NOMO-1 treated with DMSO at 0.1 percent for 48 hours (cell line): ENCODE measurements at regions not wholly inside any gene's neighbourhood (a gene's known extent, or its start where the extent isn't known, plus 50 kb on each side); places are given as distances from the start of the nearest gene placed in this dataset.
A peak's percentile ranks its signal among the peaks of the same experiment; 100 is the strongest.
"Not testable (repeated sequence)": the region's sequence is repeated elsewhere in the genome, so short reads cannot be mapped to it uniquely, and the experiment has no call there.

Experiments
- DNase-seq: peaks from one replicate; lab custom pipeline; 2025; ENCODE audit not compliant: unreplicated experiment; lab: John Stamatoyannopoulos, UW

DNA sequence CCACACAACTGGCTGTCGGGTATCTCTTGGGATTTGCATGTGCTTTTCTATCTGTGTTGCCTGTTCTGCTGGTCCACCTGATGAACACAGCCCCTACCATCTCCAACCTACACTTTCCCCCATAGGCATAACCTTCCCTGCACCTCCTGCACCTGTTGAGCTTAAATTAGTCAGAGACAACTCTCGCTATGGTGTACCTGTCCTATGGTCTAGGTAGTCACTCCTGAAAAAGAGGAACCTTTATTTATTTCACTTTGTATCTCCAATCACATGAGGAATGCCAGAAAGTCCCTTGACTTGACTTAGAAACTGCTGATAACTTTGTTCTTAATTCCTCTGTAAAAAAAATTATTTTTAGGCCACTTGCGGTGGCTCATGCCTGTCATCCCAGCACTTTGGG lies 338.1 kb downstream of the DHRSX start:
- DNase-seq: no peak

DNA sequence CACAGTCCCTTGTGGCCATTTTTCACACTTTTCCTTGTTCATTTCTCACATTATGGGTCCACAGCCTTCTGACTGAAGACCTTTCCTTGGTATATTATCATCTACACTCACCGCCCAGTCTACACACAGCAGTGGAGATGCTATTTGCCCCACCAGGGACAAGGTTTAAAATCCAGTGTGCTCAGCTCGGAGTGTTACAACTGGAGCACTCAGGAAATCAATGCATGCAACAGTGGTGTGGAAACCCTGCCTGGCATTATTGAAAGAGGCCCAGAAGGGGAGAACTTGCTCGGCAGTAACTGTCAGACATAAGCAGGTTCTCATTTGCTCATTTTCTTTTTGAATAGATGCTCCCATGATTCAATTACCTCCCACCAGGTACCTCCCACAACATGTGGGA lies 340.9 kb downstream of the DHRSX start:
- DNase-seq: peak; percentile 41

DNA sequence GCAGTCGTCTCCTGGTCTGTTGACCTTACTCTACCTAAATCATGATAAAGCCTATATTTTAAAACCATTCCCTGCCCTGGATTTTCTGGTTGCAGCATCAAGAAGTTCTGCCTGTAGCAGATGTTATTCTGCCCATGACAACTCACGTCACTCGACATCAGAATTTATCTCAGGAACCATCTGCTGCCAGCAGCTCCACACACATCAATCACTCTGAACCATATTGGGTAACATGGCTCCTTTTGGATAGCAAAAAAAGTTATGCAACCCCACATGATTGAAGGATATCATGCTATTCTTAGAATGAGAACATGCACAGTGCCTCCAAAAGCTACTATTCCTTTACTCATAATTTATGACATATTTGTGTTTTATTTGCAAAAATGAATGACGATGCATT lies 341.4 kb downstream of the DHRSX start:
- DNase-seq: peak; percentile 71

DNA sequence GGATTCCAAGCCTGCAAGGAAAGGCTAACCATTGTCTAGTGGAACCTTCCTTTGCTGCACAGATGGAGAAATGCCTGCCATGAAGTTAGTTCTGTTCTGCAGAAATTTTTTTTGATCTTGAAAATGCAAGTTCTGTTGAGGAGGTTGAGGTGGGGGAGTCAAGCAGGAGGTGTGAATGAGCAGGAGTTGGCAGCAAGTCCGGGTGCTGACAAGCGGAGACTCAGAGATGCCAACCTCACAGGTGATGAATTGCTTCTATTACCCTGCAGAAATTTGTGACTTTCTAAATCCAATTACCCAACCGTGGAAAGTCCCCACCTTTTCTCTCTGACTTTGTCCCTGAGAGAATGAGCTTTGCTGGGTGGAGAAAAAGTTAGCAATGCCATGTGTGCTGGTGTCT lies 350.1 kb downstream of the DHRSX start:
- no peak for DNase-seq

DNA sequence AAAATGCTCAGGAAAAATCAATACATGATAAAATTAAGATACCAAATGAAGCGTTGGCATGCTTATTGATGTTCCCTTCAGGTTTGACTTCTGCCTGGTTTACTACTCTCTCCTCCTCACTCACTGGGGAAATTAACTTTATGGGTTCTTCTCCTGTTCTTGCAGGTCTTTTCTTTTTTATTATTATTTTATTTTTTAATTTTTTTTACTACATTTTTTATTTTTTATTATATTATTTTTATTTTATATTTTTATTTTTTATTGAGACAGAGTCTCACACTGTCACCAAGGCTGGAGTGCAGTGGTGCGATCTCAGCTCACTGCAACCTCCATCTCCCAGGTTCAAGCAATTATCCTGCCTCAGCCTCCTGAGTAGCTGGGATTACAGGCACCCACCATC lies 350.8 kb downstream of the DHRSX start:
- not testable (repeated sequence) for DNase-seq

DNA sequence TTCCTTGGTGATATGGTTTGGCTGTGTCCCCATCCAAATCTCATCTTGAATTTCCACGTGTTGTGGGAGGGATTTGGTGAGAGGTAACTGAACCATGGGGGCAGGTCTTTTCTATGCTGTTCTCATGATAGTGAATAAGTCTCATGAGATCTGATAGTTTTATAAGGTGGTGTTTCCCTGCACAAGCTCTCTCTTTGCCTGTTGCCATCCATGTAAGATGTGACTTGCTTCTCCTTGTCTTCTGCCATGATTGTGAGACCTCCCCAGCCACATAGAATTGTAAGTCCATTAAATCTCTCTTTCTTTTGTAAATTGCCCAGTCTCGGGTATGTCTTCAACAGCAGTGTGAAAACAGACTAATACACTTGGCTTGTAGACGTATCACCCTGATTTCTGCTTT lies 351.7 kb downstream of the DHRSX start:
- not testable (repeated sequence) for DNase-seq

DNA sequence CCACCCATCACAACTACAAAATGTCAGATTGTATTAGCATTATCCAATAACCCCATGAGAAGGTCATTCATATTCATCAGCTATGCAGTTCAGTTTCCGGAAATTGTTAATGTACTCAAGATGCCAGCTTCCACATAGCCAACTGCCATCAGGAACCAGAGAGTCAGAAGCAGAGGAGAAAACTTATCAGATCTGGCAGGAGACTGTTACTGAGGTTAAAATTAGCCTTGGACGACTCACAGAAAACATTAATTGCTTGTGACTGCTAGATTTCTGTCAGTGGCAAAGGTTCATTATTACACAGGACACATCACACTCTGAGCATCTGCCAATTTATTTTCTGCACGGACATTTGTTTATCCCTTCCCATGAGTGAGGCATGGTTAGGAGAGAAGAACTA lies 352.8 kb downstream of the DHRSX start:
- no peak for DNase-seq

DNA sequence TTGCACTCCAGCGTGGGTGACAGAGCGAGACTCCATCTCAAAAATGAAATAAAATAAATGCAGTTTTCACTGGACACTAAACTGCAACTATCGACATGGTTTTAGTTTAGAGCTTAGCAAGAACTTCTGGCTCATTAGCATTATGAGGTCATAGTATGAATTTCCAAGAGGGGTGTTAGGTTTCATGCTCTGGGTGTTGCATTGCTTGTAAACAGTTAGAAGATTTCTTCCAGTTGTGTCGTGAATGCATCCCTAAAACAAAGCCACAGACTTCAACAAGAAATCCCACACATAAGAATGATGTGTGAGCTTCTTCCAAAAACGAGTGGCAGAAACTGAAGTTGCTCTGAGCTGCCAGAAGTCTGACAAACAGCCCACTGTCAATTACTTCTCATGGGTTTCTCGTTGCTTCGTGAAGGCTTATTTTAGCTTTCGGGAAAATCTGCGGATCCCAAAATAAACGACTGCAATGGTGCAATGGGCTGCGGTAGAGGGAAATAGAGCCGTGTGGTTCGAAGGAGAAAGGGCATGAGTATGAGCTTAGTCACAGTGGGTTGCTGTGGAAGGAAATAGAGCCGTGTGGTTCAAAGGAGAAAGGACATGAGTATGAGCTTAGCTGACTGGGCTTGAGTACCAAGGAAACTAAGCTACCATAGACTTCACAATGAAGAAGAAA lies 354.9 kb downstream of the DHRSX start:
- DNase-seq: peak; percentile 48

DNA sequence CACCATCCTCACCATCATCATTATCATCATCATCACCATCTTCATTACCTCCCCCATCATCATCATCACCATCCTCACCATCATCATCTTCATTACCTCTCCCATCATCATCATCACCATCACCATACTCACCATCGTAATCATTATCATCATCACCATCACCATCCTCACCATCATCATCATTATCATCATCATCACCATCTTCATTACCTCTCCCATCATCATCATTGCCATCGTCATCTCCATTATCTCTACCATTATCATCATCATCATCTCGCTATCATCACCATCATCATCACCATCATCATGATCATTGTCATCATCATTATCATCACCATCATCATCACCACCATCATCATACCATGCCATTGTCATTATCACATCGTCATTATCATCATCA lies 362.9 kb downstream of the DHRSX start:
- no peak for DNase-seq

DNA sequence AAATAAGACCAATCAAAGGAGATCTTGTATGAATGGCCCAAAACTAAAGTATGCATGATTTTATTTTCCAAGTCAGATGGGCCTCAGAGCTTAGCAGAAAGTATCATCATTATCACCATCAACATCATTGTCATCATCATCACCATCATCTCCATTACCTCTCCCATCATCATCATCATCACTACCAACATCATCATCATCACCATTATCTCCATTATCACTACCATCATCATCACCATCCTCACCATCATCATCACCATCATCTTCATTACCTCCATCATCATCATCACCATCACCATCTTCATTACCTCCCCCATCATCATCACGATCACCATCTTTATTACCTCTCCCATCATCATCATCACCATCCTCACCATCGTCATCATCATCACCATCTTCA lies 363.9 kb downstream of the DHRSX start:
- DNase-seq: no peak

DNA sequence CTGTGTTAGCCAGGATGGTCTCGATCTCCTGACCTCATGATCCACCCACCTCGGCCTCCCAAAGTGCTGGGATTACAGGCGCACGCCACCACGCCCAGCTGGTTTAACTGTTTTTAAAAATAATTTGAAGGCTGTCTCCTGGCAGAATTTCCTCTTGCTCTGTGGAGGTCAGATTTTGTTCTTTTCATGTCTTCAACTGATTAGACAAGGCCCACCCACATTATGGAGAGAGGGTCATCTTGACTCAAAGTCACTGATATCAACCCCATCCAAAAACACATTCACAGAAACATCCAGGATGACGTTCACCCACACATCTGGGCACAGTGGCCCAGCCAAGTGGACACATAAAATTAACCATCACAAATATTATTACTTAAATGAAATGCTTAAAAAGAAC lies 365.4 kb downstream of the DHRSX start:
- no peak for DNase-seq

DNA sequence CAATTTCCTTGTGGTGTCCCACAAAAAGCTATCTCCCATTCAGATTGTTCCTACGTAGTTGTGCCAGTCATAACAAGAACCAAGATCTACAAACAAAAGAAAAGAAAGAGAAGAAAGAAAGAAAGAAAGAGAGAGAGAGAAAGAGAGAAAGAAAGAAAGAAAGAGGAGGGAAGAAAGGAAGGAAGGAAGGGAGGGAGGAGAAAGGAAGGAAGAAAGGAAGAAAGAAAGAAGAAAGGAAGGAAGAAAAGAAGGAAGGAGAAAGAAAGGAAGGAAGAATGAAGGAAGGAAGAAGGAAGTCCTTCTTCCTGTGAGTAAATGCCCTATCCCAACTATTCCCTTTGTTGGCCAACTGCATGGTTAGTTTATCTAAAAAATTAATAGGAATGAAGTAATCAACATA lies 366.0 kb downstream of the DHRSX start:
- no peak for DNase-seq
